HG03025 (cell line): ENCODE measurements at regions not wholly inside any gene's neighbourhood (a gene's known extent, or its start where the extent isn't known, plus 50 kb on each side); places are given as distances from the start of the nearest gene placed in this dataset.

ENCODE experiments used
- ATAC-seq: cut with Tn5 transposase; IDR thresholded peaks from one replicate; pipeline ENCODE4 v1.9.1; 2021; ENCODE audit warnings: mild to moderate bottlenecking, moderate library complexity; ENCODE audit not compliant: unreplicated experiment, low FRiP score

DNA sequence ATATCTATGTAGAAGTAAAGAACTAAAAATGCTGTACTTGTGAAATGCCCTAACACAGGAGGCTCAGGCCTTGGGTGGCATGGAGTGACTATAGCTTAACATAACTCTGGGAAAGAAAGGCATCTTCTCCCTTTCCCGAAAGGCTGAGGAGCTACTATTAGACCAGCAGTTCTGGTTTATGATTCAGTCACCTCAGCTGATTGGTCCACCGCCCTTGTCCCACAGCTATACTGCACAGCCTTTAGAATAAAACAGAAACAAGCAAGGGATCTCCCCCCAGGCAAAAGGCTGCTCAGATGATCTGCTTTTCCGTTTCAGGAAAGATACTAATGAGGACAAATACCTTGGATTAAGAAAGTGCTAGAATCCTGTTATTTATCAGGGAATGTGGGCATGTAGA lies 171.3 kb downstream of the SNCA start:
- no peak for ATAC-seq

DNA sequence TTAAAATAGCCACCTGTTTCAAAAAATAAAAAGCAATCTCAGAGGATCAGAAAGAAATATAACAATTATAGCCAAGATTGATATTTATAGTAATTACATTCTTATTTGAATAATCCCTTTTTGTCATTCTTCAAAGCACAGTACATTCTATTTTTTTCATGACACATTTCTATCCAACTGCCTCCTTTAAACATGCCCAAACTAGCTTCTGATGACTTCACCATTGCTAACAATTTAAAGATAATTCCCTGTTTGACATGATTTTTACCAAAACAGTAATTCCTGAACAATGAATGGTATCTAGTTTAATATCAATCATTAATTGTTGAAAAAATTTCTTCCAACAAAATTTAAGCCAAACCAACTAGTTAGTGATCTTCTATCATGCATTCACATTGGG lies 172.4 kb downstream of the SNCA start:
- no peak for ATAC-seq

GRCh38 chr4:89661173-89661899 lies 175.6 kb downstream of the SNCA start:
- no peak for ATAC-seq

- no peak for ATAC-seq
These were observed 176.4 kb downstream of the SNCA start for GRCh38 chr4:89660444-89661172.

- ATAC-seq: peak; percentile 83
These were observed 178.3 kb downstream of the SNCA start for GRCh38 chr4:89658701-89659024.

DNA sequence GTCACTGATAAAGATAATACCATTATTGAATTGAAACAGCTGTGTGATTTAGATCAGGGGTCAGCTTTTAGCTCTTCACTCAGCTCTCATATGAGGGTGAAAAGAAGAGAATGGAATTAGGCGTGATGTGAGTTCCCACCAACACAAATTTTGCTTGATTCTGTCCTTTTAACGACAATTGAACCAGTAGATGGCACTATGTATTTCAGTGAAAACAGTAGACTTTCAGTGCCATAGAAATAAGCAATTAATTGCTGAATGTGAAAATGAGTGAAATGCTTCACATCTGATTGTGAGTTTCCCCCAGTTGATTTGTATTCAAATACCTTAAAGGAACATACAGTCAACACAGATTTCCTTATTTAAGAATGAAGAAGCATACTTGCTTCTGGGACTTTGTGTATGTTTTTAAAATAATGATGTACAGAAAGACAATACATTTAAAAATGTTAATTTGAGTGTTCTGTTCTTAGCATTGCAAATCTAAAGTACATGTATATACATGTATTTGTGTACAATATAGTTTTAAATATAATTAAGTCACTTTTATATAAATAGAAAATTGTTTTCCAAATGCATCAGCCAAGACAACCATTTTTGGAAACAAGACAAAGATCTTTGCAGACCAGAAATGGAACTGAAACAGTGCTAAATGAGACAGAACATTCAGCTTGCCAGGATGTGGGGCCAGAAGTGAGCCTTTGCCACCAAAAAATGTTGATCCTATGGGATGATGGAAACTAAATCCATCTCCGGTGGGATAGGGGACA lies 178.8 kb downstream of the SNCA start:
- peak; percentile 54 for ATAC-seq

DNA sequence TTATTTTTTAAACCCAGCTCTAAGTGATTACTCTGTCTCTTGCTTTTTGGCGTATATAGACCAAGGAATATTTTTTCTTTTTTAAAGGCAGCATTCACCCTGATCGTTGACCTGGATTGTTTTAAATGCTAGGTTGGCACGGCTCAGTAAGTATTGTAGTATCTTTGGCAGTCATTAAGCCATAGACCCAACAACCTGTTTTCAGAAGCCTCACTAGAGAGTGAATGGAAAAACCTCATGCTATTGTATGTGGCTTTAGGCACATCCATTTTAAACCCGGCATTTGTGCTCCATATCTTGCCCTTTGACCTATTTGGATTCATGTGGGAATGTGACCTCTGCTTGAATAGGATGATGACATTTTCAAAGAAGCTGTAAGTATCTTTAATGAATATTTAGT lies 183.9 kb downstream of the SNCA start:
- no peak for ATAC-seq

DNA sequence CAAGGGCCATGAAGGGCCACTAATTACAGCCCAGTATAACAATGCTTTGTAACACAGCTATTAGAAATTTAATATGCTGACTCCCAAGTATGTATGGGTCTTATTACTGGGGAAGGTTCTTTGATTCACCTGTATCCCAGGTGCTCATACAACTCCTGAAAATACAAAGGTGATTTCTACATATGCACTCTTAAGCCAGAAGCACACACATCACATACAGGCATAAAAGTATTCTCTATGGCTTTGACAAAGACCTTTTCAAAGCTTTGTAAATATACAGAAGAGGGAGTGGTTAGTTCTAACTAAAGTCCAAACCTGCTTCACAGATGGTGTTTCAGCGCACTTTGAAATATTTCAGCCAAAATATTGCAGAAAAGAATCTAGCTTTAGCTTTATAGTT lies 191.5 kb downstream of the SNCA start:
- ATAC-seq: no peak

GRCh38 chr4:89641367-89641687 lies 195.6 kb downstream of the SNCA start:
- no peak for ATAC-seq

DNA sequence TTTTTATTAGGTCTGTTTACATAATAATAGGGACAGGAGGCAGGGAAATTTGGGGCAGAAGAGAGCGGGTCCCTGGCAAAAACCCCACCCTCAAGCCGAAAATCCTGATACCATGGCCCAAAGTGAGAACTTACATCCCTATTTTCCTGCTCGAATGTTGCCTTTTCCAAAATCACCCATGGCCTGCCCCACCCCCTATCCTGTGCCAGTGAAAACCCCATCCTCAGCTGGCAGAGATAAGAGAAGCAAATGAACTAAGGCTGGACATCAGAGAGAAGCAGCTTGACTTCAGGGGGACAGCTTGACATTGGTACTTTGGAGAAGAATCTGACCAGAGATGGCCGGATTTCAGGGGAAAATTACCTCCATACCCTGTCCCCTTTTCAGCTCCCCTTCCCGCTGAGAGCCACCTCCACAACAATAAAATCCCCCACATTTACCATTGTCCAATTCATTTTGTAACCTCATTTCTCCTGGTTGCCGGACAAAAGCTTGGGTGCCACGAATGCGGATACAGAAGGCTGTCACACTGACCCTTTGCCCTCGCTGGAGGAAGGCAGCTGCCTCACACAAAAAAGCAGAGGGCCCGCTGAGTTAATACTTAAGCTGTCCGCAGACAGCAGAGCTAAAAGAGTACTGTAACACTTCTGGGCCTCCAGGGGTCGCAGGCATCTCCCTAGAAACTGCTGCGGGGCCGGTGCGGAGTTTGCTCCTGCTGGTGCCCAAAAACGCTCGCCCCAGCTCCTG lies 196.2 kb downstream of the SNCA start:
- ATAC-seq: no peak

- ATAC-seq: no peak
These were observed 197.6 kb downstream of the SNCA start for GRCh38 chr4:89639395-89639794.

GRCh38 chr4:89625599-89626293 lies 211.2 kb downstream of the SNCA start:
- ATAC-seq: no peak

DNA sequence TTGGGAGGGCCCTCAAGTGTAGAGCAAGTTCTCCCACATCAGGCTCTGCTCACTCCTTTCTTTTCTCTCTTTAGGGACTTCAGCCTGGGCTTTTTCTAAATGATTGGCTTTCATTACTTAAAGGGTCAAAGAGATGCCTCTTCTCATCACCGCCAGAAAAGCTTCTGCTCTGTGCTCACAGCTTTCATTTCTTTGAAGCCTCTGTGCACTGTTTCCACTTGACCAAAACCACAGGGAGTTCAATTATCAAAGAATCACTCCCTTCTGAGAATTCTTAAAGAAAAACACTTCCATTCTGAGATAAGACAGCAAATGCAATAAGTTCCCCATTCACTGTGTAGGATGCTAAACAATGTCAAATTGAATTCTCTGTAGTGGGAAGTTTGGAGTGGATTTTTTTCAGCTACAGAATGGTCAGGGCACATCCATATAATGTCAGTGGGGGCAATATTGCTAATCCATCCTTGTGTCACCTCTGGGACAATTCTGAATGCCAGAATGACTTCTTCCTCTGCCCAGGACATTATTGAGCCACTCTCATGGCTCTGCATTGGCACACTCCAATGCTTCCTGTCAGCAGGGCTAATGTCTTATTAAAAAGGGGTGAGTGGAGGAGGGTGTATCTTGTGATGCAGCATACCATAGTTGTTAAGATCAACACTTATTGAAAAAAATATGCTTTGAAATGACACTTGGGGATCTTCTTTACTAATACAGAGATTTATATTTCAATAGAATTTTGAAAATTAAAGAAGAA lies 217.6 kb downstream of the SNCA start:
- no peak for ATAC-seq

DNA sequence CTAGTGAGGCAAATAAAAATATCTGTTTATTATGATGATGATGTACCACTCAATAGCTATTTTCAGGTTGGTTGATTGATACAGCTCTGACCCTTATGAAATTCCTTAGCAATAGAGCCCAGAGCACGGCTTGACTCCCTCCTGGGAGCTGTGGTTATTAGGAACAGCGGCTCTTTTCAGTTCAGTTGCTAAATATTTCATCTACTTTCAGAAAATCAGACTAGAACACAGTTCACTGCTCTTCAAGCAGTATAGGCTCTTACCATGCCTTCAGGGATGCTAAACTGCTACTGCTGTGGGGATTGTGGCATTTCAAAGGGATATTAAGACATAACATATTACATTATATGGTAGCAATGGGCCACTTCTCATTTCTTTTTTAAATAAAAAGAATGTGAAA lies 218.8 kb downstream of the SNCA start:
- no peak for ATAC-seq

- no peak for ATAC-seq
These were observed 219.6 kb downstream of the SNCA start for GRCh38 chr4:89617317-89617716.

DNA sequence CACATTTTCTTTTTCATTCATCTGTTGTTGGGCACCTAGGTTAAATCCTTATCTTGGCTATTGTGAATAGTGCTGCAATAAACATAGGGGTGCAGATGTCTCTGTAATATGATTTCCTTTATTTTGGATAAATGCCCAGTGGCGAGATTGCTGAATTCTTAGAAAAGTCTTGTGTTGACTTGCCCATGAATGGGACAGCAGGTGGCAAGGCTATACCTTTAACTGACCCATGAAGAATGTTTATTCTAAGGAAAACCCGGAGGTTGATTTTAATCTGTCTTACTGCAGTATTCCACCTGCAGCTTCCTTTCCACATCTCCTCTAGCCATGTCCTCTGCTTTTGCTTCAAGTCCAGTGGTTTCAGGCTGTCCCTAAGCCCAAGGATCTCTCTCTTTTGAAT lies 220.6 kb downstream of the SNCA start:
- ATAC-seq: no peak

DNA sequence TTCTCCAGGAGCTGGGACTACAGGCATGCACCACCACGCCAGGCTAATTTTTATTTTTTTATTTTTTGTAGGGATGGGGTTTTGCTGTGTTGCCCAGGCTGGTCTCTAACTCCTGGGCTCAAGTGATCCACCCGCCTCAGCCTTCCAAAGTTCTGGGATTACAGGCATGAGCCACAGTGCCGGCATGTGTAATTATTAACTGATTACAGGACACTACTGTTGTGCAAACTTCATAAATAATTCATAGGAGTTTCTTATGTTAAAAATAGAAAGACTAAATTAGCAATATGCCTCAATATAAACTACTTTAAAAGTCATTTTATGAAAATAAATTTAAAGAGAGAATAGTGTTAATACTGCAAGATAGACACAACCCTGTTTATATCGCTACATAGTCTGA lies 221.9 kb downstream of the SNCA start:
- ATAC-seq: no peak

GRCh38 chr4:89614155-89614554 lies 222.8 kb downstream of the SNCA start:
- no peak for ATAC-seq

GRCh38 chr4:89610236-89610635 lies 226.7 kb downstream of the SNCA start:
- no peak for ATAC-seq

- no peak for ATAC-seq
These were observed 227.2 kb downstream of the SNCA start for GRCh38 chr4:89609756-89610155.
